Activated CD4-positive, alpha-beta T cell treated with anti-CD3 and anti-CD28 coated beads, Interleukin-2, Interleukin-4, amounts not matched to agents 100 ng/mL and 50 ng/mL, durations not matched to agents 16 hours and 8 hours (primary cell): ENCODE measurements at regions not wholly inside any gene's neighbourhood (a gene's known extent, or its start where the extent isn't known, plus 50 kb on each side); places are given as distances from the start of the nearest gene placed in this dataset.
"Not testable (repeated sequence)": the region's sequence is repeated elsewhere in the genome, so short reads cannot be mapped to it uniquely, and the experiment has no call there.

Experiments
- DNase-seq: peaks from one replicate; pipeline ENCODE4 v3.0.0-alpha.2; 2020; ENCODE audit warnings: low spot score

DNA sequence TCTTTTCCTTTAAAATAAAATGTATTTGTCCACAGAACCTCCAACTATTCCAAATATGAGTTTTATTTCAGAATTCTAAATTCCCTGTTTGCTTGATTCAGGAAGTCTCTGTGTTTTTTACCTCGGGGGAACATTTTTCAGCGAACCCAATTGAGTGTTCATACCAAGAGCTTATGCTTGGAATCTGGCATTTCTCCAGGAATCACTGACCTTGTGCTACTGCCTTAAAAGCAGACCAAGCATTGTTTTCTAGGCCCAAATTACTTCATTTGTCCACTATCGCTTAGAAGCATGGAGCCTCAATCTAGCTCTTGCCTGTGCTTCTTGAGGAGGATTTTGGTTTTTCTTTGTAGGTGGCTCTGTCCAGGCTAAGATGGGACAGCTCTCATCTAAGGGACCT, 59.4 kb downstream of the EBLN1 start:
- DNase-seq, result no peak

DNA sequence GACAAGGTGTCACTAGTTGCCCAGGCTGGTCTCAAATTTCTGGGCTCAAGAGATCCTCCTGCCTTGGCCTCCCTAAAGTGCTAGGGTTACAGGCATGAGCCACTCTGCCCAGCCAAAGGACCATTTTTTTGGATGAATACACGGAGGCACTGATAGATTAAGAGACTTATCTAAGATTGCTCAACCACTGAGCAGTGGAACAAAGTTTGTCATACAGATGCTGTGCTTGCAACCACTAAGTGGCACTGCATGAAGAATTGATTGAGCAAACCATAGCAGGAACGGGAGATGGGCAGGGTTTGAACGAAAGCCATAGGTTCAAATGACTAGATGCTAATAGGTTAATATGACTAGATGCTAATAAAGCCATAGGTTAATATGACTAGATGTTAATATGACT, 61.1 kb downstream of the EBLN1 start:
- no peak for DNase-seq

DNA sequence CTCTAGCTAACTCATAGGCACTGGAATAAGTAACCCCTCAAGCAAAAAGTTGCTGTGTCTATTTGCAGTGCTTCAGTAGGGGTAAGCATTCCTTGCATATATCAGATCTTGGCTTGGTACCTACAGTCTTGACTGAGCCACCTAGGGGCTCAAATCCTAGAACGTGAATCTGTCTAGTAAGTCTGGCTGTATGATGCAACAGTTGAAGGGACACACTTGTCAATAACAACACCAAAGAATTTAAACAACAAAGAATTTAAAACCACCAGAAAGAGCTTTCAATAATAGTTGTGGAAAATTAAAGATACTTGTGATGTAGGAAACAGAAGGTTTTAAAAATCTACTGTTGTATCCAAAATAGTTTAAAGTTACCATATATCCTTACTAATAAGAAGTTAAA, 65.4 kb downstream of the EBLN1 start:
- DNase-seq, result no peak

DNA sequence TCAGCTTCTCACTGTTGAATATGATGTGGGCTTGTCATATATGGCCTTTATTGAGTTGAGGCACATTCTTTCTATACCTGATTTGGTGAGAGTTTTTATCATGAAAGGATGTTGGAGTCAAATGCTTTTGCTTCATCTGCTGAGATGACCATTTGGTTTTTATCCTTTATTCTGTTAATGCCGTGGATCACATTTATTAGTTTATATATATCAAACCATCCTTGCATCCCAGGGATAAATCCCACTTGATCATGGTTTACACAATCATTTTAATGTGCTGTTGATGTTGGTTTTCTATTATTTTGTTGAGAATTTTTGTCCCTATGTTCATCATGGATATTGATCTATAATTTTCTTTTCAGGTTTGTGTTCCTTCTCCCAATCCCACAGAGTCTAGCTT, 67.0 kb downstream of the EBLN1 start:
- no peak for DNase-seq

DNA sequence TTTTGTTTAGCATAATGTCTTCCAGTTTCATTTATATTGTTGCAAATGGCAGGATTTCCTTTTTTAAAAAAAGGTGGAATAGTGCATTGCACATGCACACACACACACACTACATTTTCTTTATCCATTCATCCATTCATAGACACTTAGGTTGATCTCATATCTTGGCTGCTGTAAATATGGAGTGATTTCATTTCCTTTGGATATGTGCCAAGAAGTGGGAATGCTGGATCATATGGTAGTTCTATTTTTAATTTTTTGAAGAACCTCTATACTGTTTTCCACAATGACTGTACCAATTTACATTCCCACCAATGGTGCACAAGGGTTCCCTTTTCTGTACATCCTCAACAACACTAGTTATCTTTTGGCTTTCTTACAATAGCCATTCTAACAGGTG, 68.9 kb downstream of the EBLN1 start:
- DNase-seq, result no peak

DNA sequence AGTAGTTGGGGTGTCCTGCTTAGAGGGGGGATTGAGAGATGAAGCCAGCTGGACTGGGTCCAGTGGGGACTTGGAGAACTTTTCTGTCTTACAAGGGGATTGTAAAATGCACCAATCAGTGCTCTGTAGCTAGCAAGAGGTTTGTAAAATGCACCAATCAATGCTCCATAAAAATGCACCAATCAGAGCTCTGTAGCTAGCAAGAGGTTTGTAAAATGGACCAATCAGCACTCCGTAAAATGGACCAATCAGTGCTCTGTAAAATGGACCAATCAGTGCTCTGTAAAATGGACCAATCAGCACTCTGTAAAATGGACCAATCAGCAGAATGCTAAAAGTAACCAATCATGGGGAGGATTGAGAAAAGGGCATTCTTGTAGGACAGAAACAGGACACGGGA, 71.9 kb downstream of the EBLN1 start:
- DNase-seq, result not testable (repeated sequence)

DNA sequence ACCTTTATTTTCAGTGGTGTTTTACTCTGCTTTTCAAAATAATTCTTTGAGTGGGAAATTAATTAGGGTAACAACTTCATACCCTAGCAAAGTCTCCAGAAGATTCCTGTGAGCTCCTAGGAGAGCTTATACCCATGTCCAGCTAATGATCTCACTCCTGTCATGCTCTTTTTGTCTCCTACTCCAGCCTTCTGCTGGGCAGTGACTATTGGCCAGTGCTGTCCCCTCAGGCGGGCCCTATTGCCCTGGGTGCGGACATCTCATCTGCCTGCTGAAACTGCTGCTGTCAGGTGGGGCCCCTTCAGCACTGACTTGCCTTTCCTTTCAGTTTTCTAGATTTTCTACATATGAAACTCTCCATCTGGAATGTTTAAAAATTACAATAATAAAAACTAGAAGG, 80.3 kb downstream of the EBLN1 start:
- DNase-seq, result no peak

DNA sequence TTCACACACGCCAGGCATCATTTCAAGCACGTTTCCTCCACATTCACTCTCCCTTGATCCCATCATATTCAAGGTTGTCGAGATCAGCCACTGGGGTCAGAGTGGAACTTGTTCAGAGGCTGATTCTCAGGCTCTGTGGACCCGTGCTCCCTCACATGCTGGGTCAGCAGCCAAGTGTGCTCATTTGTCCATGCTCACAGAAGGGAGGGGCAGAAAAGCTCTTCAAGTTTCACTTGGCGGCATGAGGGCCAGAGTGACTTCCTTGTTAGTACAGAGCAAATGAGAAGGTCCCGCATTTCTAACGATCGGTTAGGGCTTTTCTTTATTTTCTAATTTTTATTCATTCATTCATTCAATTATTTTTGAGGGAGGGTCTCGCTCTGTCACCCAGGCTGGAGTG, 82.2 kb downstream of the EBLN1 start:
- DNase-seq, result no peak

DNA sequence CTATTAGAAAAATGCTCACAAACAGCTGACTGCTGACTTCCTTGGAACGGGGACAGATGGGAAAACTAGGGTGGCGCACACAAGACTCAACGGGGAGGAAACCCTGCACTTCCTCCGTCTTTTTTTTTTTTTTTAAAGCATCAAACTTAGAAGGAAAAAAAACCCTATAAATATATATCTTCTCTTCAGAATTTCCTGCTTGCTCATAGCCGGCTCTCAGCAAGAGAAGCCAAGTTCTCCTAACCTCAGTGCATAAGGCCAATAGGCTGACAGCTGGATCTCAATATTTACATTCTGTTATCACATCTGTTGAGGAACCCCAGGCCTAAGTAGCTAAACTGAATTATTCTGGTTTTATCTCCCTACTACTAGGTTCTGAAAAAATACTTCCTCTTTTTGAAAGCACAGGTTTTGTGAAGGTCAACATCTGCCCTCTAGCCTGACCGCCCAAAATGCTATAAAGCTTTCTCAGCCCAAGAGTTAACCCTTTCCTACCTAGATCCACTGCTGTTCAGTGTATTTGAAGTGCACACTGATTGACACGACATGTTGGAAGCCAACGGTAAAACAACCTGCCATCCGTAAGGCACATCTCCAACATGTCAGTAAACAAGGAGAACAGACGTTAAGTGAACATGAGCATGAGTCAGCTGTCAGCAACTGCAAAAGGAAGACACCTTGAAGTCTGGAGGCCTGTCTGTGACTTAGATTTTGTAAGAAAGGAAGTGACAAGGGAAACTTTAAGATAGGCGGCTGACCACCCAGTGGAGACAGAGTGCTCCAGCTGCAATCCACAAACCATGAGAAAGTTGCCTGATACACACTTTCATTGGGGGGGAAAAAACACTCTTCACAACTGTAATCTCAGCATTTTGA, 83.8 kb downstream of the EBLN1 start:
- no peak for DNase-seq

DNA sequence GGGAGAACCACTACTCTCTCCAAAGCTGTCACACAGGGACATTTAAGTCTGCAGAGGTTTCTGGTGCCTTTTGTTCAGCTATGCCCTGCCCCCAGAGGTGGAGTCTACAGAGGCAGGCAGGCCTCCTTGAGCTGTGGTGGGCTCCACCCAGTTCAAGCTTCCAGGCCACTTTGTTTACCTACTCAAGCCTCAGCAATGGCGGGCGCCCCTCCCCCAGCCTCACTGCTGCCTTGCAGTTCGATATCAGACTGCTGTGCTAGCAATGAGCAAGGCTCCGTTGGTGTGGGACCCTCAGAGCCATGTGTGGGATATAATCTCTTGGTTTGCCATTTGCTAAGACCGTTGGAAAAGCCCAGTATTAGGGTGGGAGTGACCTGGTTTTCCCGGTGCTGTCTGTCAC, 87.0 kb downstream of the EBLN1 start:
- not testable (repeated sequence) for DNase-seq

DNA sequence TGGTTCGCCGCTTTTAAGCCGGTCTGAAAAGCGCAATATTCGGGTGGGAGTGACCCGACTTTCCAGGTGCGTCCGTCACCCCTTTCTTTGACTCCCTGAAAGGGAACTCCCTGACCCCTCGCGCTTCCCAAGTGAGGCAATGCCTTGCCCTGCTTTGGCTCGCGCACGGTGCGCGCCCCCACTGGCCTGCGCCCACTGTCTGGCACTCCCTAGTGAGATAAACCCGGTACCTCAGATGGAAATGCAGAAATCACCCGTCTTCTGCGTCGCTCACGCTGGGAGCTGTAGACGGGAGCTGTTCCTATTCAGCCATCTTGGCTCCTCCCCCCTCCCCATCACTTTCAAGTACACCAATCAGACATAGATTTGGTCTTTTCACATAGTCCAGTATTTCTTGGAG, 88.2 kb downstream of the EBLN1 start:
- not testable (repeated sequence) for DNase-seq

DNA sequence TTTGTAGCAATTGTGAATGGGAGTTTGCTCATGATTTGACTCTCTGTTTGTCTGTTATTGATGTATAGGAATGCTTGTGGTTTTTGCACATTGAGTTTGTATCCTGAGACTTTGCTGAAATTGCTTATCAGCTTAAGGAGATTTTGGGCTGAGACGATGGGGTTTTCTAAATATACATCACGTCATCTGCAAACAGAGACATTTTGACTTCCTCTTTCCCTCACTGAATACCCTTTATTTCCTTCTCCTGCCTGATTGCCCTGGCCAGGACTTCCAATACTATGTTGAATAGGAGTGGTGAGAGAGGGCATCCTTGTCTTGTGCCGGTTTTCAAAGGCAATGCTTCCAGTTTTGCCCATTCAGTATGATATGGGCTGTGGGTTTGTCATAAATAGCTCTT, 96.6 kb downstream of the EBLN1 start:
- not testable (repeated sequence) for DNase-seq

DNA sequence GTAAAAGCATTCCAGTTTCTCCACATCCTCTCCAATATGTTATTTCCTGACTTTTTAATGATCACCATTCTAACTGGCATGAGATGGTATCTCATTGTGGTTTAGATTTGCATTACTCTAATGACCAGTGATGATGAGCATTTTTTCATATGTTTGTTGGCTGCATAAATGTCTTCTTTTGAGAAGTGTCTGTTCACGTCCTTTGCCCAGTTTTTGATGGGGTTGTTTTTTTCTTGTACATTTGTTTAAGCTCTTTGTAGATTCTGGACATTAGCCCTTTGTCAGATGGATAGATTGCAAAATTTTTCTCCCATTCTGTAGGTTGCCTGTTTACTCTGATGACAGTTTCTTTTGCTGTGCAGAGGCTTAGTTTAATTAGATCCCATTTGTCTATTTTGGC, 97.7 kb downstream of the EBLN1 start:
- DNase-seq, result not testable (repeated sequence)

DNA sequence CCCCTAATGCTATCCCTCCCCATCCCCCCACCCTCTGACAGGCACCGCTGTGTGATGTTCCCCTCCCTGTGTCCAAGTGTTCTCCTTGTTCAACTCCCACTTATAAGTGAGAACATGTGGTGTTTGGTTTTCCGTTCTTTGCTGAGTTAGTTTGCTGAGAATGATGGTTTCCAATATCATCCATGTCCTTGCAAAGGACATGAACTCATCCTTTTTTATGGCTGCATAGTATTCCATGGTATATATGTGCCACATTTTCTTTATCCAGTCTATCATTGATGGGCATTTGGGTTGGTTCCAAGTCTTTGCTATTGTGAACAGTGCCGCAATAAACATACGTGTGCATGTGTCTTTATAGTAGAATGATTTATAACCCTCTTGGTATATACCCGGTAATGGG, 98.2 kb downstream of the EBLN1 start:
- not testable (repeated sequence) for DNase-seq

DNA sequence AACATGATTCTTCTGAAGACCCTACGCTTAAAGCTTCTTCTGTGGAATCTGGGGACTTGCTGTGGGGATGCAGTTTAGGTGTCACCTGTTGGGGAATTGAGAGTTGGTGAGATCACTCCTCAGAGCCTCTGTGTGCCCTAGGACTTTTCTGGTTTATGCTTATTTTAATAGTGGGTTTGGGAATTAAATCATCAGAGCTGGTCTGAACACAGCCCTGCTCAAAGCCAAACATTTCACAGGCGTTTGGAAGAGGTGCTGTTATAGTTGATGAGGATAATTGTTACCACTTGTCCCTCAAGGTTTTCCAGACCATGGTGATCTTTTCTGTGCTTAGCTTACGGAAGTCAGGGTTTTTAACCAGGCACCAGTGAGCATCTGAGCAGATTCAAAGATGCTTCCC, 106.1 kb downstream of the EBLN1 start:
- DNase-seq, result no peak

DNA sequence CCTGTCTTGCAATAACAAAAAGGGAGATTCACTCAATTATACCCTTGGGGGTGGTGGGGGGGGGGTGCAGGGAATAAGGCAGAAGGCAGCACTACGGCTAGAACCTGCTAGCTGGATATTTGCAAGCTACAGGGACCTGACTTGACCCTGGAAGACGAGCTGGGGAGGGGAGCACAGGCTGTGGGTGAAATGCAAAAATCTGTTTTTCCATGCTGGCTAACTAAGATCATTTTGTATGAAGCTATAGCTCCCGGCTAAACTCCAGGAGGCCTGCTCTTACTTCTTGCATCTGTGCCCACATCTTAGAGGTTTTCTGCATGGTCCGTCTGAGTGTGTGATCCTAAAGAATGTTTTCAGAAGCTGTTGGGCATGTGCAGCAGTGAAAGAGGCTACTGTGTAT, 106.6 kb downstream of the EBLN1 start:
- no peak for DNase-seq

DNA sequence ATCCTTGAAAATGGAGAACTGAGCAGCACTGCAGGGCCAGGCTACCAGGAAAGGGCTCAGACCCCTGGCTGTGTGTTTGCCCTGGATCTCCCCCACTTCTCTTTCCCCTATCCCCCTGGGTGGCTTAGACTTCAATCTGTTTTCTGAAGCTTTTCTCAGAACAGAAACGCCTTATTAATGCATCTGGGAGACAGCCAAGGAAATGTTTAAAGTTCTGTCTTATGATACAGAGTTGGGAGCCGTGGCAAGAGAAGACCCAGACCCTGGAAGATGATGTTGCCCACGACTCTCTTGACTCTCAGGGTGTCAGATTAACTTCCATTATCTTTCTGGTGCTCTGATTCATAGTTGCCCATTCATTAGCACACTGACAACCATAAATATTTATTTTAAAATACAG, 107.1 kb downstream of the EBLN1 start:
- DNase-seq, result no peak

DNA sequence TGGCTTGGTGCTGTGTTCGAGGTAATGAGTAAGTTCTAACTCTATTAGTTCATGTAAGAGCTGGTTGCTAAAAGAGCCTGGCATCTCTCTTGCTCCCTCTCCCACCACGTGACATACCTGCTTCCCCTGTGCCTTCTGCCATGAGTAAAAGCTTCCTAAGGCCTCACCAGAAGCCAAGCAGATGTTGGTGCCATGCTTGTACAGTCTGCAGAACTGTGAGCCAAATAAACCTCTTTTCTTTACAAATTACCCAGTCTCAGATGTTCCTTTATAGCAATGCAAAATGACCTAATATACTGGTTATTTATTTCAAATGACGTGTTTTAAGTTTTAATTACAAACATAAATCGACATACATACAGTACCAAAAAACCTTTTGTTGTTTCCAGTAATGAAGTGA, 101.7 kb upstream of the DNAJC1 start:
- DNase-seq, result no peak

DNA sequence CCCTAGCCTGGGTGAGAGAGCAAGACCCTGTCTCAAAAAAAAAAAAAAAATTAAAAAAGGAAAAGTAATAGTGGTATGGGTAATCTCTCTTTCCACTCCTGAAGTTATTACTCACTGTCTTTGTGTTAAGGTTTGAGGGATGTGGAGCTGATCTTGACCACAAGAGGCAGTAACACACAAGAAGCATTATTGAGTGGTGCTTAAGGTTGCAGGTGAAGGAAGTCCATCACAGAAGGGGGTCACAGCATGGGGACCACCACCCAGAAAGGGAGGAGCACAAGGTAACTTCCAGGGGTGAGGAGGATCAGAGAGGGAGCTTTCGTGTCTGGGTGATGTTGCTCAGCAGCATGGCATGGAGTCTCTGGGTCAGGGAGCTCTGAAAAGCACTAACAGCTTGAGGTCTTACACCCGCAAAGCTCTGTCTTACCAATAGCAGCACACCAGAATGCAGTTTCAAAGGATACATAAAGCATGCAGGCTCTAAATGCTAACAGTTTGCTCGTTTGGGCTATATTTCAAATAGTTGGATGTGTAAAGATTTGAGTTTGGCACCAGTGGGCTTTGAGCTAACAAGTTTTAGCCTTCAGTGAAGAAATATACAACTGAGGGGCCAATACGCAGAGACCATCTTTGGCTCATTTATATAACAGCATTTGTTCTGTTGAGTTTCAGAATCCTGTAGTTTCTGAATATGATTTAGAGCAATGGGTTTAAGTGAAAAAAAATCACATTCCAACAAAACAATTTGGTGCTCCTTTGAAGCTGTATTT, 100.4 kb upstream of the DNAJC1 start:
- peak; percentile 9 for DNase-seq

DNA sequence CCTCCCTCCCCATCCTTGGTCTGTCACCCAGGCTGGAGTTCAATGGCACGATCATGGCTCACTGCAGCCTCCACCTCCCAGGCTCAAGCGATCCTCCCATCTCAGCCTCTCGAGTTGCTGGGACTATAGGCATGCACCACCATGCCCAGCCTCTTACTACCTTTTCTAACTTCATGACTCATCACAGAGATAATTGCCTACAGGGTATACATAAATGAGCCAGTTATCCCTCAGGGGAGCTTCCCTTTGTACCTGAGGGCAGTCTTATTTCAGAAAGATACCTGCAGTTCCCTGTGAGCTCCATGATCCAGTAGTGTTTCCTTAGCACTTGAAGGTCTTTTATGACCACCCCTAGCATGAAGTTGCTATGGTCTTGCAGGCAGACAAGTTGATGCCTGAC, 94.2 kb upstream of the DNAJC1 start:
- DNase-seq, result no peak

DNA sequence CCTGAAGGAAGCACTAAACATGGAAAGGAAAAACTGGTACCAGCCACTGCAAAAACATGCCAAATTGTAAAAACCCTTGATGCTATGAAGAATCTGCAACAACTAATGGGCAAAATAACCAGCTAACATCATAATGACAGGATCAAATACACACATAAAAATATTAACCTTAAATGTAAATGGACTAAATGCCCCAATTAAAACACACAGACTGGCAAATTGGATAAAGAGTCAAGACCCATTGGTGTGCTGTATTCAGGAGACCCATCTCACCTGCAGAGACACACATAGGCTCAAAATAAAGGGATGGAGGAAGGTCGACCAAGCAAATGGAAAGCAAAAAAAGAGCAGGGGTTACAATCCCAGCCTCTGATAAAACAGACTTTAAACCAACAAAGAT, 87.7 kb upstream of the DNAJC1 start:
- DNase-seq, result not testable (repeated sequence)

DNA sequence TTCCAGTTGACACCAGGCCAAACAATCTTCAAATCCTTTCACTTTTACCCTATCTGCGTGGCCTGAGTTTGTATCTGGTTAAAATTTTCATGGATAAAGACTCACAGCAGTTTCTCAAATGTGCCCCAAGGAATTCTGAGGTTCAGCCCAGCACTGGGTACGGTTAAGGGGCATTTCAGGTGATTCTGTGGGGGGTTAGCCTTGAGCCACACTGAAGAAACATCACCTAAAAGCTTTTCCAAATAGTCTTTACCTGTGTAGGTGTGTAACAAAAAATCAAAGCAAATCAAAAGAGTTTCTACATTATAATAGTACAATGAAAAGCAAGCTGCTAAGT, 83.8 kb upstream of the DNAJC1 start:
- no peak for DNase-seq

DNA sequence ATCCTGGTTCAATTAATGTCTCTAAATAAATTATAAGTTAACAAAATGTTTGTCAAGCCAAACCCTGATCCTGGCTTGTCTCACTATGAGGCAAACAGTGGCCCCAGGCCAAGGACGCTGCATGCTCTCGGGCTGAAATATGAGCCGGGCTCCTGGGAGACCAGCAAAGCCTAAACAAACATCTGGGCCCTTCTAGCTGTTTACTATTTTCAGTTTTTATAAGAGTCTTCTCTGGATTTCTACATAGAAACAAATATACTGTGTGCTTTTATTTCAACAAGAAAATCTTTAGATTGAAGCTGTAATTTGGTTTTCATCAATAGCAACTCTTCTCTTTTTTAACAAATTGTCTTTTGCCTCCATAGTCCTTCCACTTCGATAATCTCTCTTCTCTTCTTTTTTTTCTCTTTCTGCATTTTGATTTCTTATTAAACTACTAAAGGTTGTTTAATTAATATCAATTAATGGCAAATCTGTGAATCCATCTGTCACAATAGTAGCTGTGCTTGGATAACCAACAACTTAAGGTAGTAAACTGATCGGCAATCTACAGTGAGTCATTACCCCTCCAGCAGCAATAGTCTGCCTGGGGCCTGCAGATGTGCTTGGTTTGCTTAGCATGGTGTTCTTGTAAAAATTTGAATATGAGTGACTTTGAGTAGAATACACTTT, 83.3 kb upstream of the DNAJC1 start:
- DNase-seq, result no peak
